ENCODE measurements at regions not wholly inside any gene's neighbourhood (a gene's known extent, or its start where the extent isn't known, plus 50 kb on each side); places are given as distances from the start of the nearest gene placed in this dataset.

GRCh38 chr4:29199025-29199424 lies 1521.1 kb upstream of the PCDH7 start:
- ChIA-PET POLR2A (no interaction called here), CTCF (no interaction called here)
- DNase-seq (ENCODE audit: low read depth, low spot score): no peak
- no peak for TF ChIP-seq CTCF (IDR thresholded peaks at IDR 0.05; ENCODE audit: insufficient read depth, low read length, missing control alignments)
- H3K4me3 ChIP-seq (ENCODE audit: low read depth, low read length): no peak overlapping the region

- no peak for DNase-seq (ENCODE audit: low read depth, low spot score)
- no peak for TF ChIP-seq CTCF (IDR thresholded peaks at IDR 0.05; ENCODE audit: insufficient read depth, low read length, missing control alignments)
- CTCF ChIA-PET: no interaction called here
- POLR2A ChIA-PET: no interaction called here
- H3K4me3 ChIP-seq (ENCODE audit: low read depth, low read length): no peak overlapping the region
These were observed 1520.7 kb upstream of the PCDH7 start for GRCh38 chr4:29199485-29199884.

- CTCF ChIA-PET: no interaction called here
- TF ChIP-seq CTCF (IDR thresholded peaks at IDR 0.05; ENCODE audit: insufficient read depth, low read length, missing control alignments): no peak
- DNase-seq (ENCODE audit: low read depth, low spot score): no peak
- POLR2A ChIA-PET: no interaction called here
- H3K4me3 ChIP-seq (ENCODE audit: low read depth, low read length): no peak overlapping the region
These were observed 1507.1 kb upstream of the PCDH7 start for GRCh38 chr4:29213020-29213419.

GRCh38 chr4:29220761-29221160 lies 1499.4 kb upstream of the PCDH7 start:
- DNase-seq (ENCODE audit: low read depth, low spot score): no peak
- no peak overlapping the region for H3K4me3 ChIP-seq (ENCODE audit: low read depth, low read length)
- ChIA-PET CTCF (no interaction called here), POLR2A (no interaction called here)
- TF ChIP-seq CTCF (IDR thresholded peaks at IDR 0.05; ENCODE audit: insufficient read depth, low read length, missing control alignments): no peak

- no peak for TF ChIP-seq CTCF (IDR thresholded peaks at IDR 0.05; ENCODE audit: insufficient read depth, low read length, missing control alignments)
- CTCF ChIA-PET: no interaction called here
- DNase-seq (ENCODE audit: low read depth, low spot score): no peak
- POLR2A ChIA-PET: no interaction called here
- H3K4me3 ChIP-seq (ENCODE audit: low read depth, low read length): no peak overlapping the region
These were observed 1495.3 kb upstream of the PCDH7 start for GRCh38 chr4:29224911-29225310.

- DNase-seq (ENCODE audit: low read depth, low spot score): no peak
- CTCF ChIA-PET: no interaction called here
- POLR2A ChIA-PET: no interaction called here
- H3K4me3 ChIP-seq (ENCODE audit: low read depth, low read length): no peak overlapping the region
- no peak for TF ChIP-seq CTCF (IDR thresholded peaks at IDR 0.05; ENCODE audit: insufficient read depth, low read length, missing control alignments)
These were observed 1479.5 kb upstream of the PCDH7 start for GRCh38 chr4:29240641-29241040.
